H1 (cell line): ENCODE measurements at regions not wholly inside any gene's neighbourhood (a gene's known extent, or its start where the extent isn't known, plus 50 kb on each side); places are given as distances from the start of the nearest gene placed in this dataset.

ENCODE experiments used
- CTCF ChIA-PET: fragments of 300-600 bp; sonication (Branson Sonifier 250); formaldehyde crosslinking; loops from one replicate; lab custom pipeline; 2021; ENCODE audit not compliant: partially characterized antibody; lab: Charles Lee
- POLR2A ChIA-PET: fragments of 300-600 bp; sonication (Branson Sonifier 250); formaldehyde crosslinking; loops from one replicate; lab custom pipeline; 2021; ENCODE audit warnings: inconsistent platforms; ENCODE audit not compliant: partially characterized antibody; lab: Charles Lee
- DNase-seq, 2 experiments: peaks; one replicate each; pipeline versions ENCODE4 v3.0.0 to v3.0.0-alpha.2; 2010 to 2022; ENCODE audit warnings: low spot score in 2 of 2, low read depth in 1 of 2, mixed read lengths in 1 of 2
- FAIRE-seq: peaks from 2 replicates; lab custom pipeline; 2011; peaks lifted over from hg19 to GRCh38; lab: Jason Lieb, UNC
- H2AFZ ChIP-seq: 2 replicates; pipeline ENCODE4 v1.8.1; 2012; ENCODE audit warnings: low read length, inconsistent platforms
- H2AK5ac ChIP-seq: 2 replicates; pipeline ENCODE4 v1.6.1; 2013; ENCODE audit warnings: low read depth, low read length
- H2BK120ac ChIP-seq: replicated peaks from 2 replicates; pipeline ENCODE3; 2013; ENCODE audit warnings: low read depth, low read length, inconsistent platforms
- H2BK12ac ChIP-seq: 2 replicates; pipeline ENCODE4 v1.6.1; 2013; ENCODE audit warnings: low read depth, low read length
- H2BK15ac ChIP-seq: 2 replicates; pipeline ENCODE4 v1.6.1; 2013; ENCODE audit warnings: low read length
- H2BK20ac ChIP-seq: 2 replicates; pipeline ENCODE4 v1.6.1; 2013; ENCODE audit warnings: low read length
- H2BK5ac ChIP-seq: 2 replicates; pipeline ENCODE4 v1.6.1; 2013; ENCODE audit warnings: low read depth, low read length
- H3K14ac ChIP-seq: 2 replicates; pipeline ENCODE4 v1.6.1; 2013; ENCODE audit warnings: inconsistent platforms; ENCODE audit not compliant: insufficient read length
- H3K18ac ChIP-seq: 2 replicates; pipeline ENCODE4 v1.6.1; 2013; ENCODE audit warnings: low read length; ENCODE audit errors: extremely low read depth
- H3K23ac ChIP-seq: 2 replicates; pipeline ENCODE4 v1.6.1; 2013; ENCODE audit warnings: inconsistent platforms; ENCODE audit not compliant: insufficient read length
- H3K23me2 ChIP-seq: 2 replicates; pipeline ENCODE4 v1.6.1; 2013; ENCODE audit warnings: low read depth, low read length
- H3K27ac ChIP-seq: 2 replicates; pipeline ENCODE4 v1.6.1; 2011; ENCODE audit warnings: low read depth, low read length, inconsistent platforms
- H3K27me3 ChIP-seq, 4 experiments: replicated peaks in 1 of 4; 1 replicate in 1 of 4; 2 replicates in 3 of 4; pipeline versions ENCODE4 v1.6.1 to v1.8.1; 2011 to 2013; ENCODE audit warnings: low read length in 3 of 4, mild to moderate bottlenecking in 3 of 4, inconsistent platforms in 2 of 4, mixed read lengths in 2 of 4, moderate library complexity in 1 of 4; ENCODE audit not compliant: control insufficient read depth in 3 of 4, insufficient read depth in 3 of 4; ENCODE audit errors: extremely low read depth in 1 of 4
- H3K36me3 ChIP-seq, 4 experiments: 2 replicates each; pipeline versions ENCODE4 v1.6.1 to v1.8.1; 2011 to 2013; ENCODE audit warnings: mild to moderate bottlenecking in 4 of 4, low read length in 3 of 4, moderate library complexity in 2 of 4, control low read depth in 1 of 4, inconsistent platforms in 1 of 4; ENCODE audit not compliant: insufficient read depth in 4 of 4, control insufficient read depth in 2 of 4
- H3K4ac ChIP-seq: replicated peaks from 2 replicates; pipeline ENCODE3; 2013; ENCODE audit warnings: low read length, low read depth, mixed read lengths, inconsistent platforms; ENCODE audit not compliant: insufficient read length
- H3K4me1 ChIP-seq, 4 experiments: replicated peaks in 1 of 4; 1 replicate in 1 of 4; 2 replicates in 3 of 4; pipeline versions ENCODE4 v1.6.1 to v1.8.1; 2011 to 2013; ENCODE audit warnings: low read length in 3 of 4, inconsistent platforms in 2 of 4, mixed read lengths in 1 of 4; ENCODE audit not compliant: insufficient read depth in 4 of 4, control insufficient read depth in 3 of 4
- H3K4me2 ChIP-seq, 2 experiments: 2 replicates each; pipeline versions ENCODE4 v1.6.1 to v1.8.1; 2011 to 2013; ENCODE audit warnings: low read depth in 2 of 2, low read length in 2 of 2, control low read depth in 1 of 2, inconsistent platforms in 1 of 2, mild to moderate bottlenecking in 1 of 2; ENCODE audit not compliant: insufficient read depth in 1 of 2
- H3K4me3 ChIP-seq, 4 experiments: fragments of 200-600, 300-600 bp in 1 of 4; sonication (generic), shearing (Covaris generic), sonication (Bioruptor Twin) in 1 of 4; 2 replicates each; pipeline versions ENCODE4 v1.5.1 to v1.8.1; 2011 to 2016; ENCODE audit warnings: low read length in 4 of 4, low read depth in 3 of 4, control low read depth in 2 of 4, inconsistent platforms in 2 of 4, mild to moderate bottlenecking in 2 of 4, mixed read lengths in 1 of 4, moderate library complexity in 1 of 4; ENCODE audit not compliant: insufficient read depth in 2 of 4; ENCODE audit errors: extremely low read depth in 1 of 4
- H3K56ac ChIP-seq: replicated peaks from 2 replicates; pipeline ENCODE3; 2013; ENCODE audit warnings: low read depth, mild to moderate bottlenecking, mixed read lengths, low read length, inconsistent platforms; ENCODE audit not compliant: insufficient read length
- H3K79me1 ChIP-seq: 2 replicates; pipeline ENCODE4 v1.6.1; 2013; ENCODE audit warnings: low read depth, low read length, control low read depth
- H3K79me2 ChIP-seq, 2 experiments: 2 replicates each; pipeline versions ENCODE4 v1.6.1 to v1.8.1; 2012 to 2013; ENCODE audit warnings: low read length in 2 of 2, mild to moderate bottlenecking in 2 of 2, inconsistent platforms in 1 of 2; ENCODE audit not compliant: insufficient read depth in 2 of 2, control insufficient read depth in 1 of 2
- H3K9ac ChIP-seq, 4 experiments: replicated peaks in 1 of 4; 1 replicate in 1 of 4; 2 replicates in 3 of 4; pipeline versions ENCODE4 v1.6.1 to v1.8.1; 2011 to 2013; ENCODE audit warnings: low read depth in 3 of 4, low read length in 3 of 4, control low read depth in 2 of 4, mild to moderate bottlenecking in 2 of 4, moderate library complexity in 2 of 4, inconsistent platforms in 1 of 4; ENCODE audit errors: extremely low read depth in 1 of 4
- H3K9me3 ChIP-seq, 2 experiments: 2 replicates each; pipeline versions ENCODE4 v1.6.1 to v1.8.1; 2012 to 2013; ENCODE audit warnings: mild to moderate bottlenecking in 2 of 2, moderate library complexity in 2 of 2, control low read depth in 1 of 2, inconsistent platforms in 1 of 2, low read depth in 1 of 2, low read length in 1 of 2, mixed read lengths in 1 of 2; ENCODE audit not compliant: insufficient read depth in 2 of 2
- H4K20me1 ChIP-seq, 2 experiments: replicated peaks in 1 of 2; 2 replicates each; pipeline versions ENCODE3 to v1.8.1; 2011 to 2013; ENCODE audit warnings: inconsistent platforms in 2 of 2, low read length in 2 of 2, mild to moderate bottlenecking in 1 of 2; ENCODE audit not compliant: insufficient read depth in 2 of 2, control insufficient read depth in 1 of 2
- H4K5ac ChIP-seq: 2 replicates; pipeline ENCODE4 v1.6.1; 2013; ENCODE audit warnings: low read length, low read depth, mixed read lengths, inconsistent platforms; ENCODE audit not compliant: insufficient read length
- H4K8ac ChIP-seq: 2 replicates; pipeline ENCODE4 v1.8.0; 2013; ENCODE audit warnings: mild to moderate bottlenecking, moderate library complexity, low read length, inconsistent platforms; ENCODE audit not compliant: insufficient read depth; ENCODE audit errors: extremely low read depth
- H4K91ac ChIP-seq: replicated peaks from 2 replicates; pipeline ENCODE3; 2013; ENCODE audit warnings: low read length, mixed read lengths, inconsistent platforms; ENCODE audit not compliant: insufficient read length
- JUND ChIP-seq: IDR thresholded peaks from 2 replicates; pipeline ENCODE4 v1.6.1; 2011; ENCODE audit warnings: mild to moderate bottlenecking, improper control_type of control experiment, low read length
- SIX5 ChIP-seq: IDR thresholded peaks from 2 replicates; pipeline ENCODE4 v1.6.1; 2011; ENCODE audit warnings: mild to moderate bottlenecking, low read depth, low read length
- WGBS, 2 experiments: shearing (Covaris generic) in 1 of 2; methylation state at CpG; one replicate each; pipeline versions ENCODE4 v1.1.6 to v1.1.7; 2013 to 2015; ENCODE audit warnings: low lambda C conversion rate in 2 of 2, mixed read lengths in 2 of 2, inconsistent platforms in 1 of 2, low coverage in 1 of 2, missing lambda C conversion rate in 1 of 2; ENCODE audit not compliant: insufficient replicate concordance in 2 of 2, insufficient coverage in 1 of 2, insufficient read length in 1 of 2; ENCODE audit errors: extremely low coverage in 1 of 2, missing lambda C conversion rate in 1 of 2; 5-methylcytosine and 5-hydroxymethylcytosine counted together

DNA sequence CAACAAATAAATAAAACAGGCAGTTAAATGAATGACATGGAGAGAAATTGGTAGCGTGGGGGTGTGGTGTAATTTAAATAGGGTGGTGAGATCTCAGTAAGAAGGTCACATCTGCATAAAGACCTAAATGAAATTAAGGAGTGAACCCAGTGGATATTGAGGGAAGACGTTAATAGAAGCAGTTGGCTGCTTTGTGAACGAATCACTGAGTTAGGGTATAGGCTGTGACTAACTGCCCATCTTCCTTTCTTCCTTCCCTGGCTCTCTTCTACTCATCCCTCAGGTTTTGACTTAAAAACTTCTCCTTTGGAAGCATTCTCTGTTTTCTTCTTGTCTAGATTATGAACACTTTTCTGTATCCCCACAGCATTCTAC lies 64.7 kb downstream of the BTG1 start:
- H3K14ac ChIP-seq = no peak overlapping the region
- no peak overlapping the region for H3K4me2 ChIP-seq
- DNase-seq = no peak
- no peak overlapping the region for H2AK5ac ChIP-seq
- H3K23me2 ChIP-seq = no peaks in the 10 kb centered on the region
- H3K9ac ChIP-seq = no peak overlapping the region
- no peaks in the 10 kb centered on the region for H4K20me1 ChIP-seq
- no peak overlapping the region for H2BK120ac ChIP-seq
- H3K79me1 ChIP-seq = no peaks in the 10 kb centered on the region
- no peak overlapping the region for H3K4ac ChIP-seq
- no peaks in the 10 kb centered on the region for H3K9me3 ChIP-seq
- no peak overlapping the region for H3K4me3 ChIP-seq
- H3K79me2 ChIP-seq = no peaks in the 10 kb centered on the region
- H3K56ac ChIP-seq = no peak overlapping the region
- no peak overlapping the region for H3K27ac ChIP-seq
- no peaks in the 10 kb centered on the region for H3K36me3 ChIP-seq
- no peak overlapping the region for H3K18ac ChIP-seq
- H2BK20ac ChIP-seq = no peak overlapping the region
- TF ChIP-seq JUND = no peak
- no peak for TF ChIP-seq SIX5
- no peak overlapping the region for H3K23ac ChIP-seq
- no peaks in the 10 kb centered on the region for H3K4me1 ChIP-seq
- ChIA-PET POLR2A (no interaction called here), CTCF (no interaction called here)
- H2BK5ac ChIP-seq = no peak overlapping the region
- H2BK15ac ChIP-seq = no peak overlapping the region
- 80 to 100% methylated on average over 1 to 3 of the region's 3 CpGs for WGBS, 2 experiments
- H4K8ac ChIP-seq = no peak overlapping the region
- no peak overlapping the region for H4K91ac ChIP-seq
- no peak overlapping the region for H4K5ac ChIP-seq
- H2AFZ ChIP-seq = no peak overlapping the region
- no peaks in the 10 kb centered on the region for H3K27me3 ChIP-seq
- no peak overlapping the region for H2BK12ac ChIP-seq
- no peak for FAIRE-seq
